ENCODE measurements at regions not wholly inside any gene's neighbourhood (a gene's known extent, or its start where the extent isn't known, plus 50 kb on each side); places are given as distances from the start of the nearest gene placed in this dataset.

- BruUV-seq (replicated peaks): no TSS peak
- Histone ChIP-seq H3K4me3 (ENCODE audit: low read depth, low read length, poor library complexity, severe bottlenecking) (no peak overlapping the region), H3K9me3 (ENCODE audit: low read depth, low read length, poor library complexity, severe bottlenecking) (no peaks in the 10 kb centered on the region), H3K27ac (ENCODE audit: low read depth, low read length, poor library complexity, severe bottlenecking) (no peak overlapping the region), H3K36me3 (ENCODE audit: insufficient read depth, low read length, poor library complexity, severe bottlenecking) (no peaks in the 10 kb centered on the region), H3K27me3 (replicated peaks; ENCODE audit: insufficient read depth, low read depth, low read length, poor library complexity) (no peaks in the 10 kb centered on the region), H3K4me1 (ENCODE audit: insufficient read depth, low read length, poor library complexity, severe bottlenecking) (no peaks in the 10 kb centered on the region)
- DNase-seq (ENCODE audit: low spot score): peak; percentile 9
- TF ChIP-seq EZH2 (IDR thresholded peaks at IDR 0.05; ENCODE audit: borderline replicate concordance, low read depth, low read length, poor library complexity, severe bottlenecking): no peak
- TF ChIP-seq, protein P1, sequence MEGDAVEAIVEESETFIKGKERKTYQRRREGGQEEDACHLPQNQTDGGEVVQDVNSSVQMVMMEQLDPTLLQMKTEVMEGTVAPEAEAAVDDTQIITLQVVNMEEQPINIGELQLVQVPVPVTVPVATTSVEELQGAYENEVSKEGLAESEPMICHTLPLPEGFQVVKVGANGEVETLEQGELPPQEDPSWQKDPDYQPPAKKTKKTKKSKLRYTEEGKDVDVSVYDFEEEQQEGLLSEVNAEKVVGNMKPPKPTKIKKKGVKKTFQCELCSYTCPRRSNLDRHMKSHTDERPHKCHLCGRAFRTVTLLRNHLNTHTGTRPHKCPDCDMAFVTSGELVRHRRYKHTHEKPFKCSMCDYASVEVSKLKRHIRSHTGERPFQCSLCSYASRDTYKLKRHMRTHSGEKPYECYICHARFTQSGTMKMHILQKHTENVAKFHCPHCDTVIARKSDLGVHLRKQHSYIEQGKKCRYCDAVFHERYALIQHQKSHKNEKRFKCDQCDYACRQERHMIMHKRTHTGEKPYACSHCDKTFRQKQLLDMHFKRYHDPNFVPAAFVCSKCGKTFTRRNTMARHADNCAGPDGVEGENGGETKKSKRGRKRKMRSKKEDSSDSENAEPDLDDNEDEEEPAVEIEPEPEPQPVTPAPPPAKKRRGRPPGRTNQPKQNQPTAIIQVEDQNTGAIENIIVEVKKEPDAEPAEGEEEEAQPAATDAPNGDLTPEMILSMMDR (conservative IDR thresholded peaks at IDR 0.05; ENCODE audit: low read depth, low read length): no peak
- CTCF ChIA-PET: no interaction called here
- intact Hi-C loops (cut with micrococcal nuclease; ENCODE audit: unreplicated experiment): no loop called here
- POLR2A ChIA-PET (ENCODE audit: low non-redundant PET): no interaction called here
These were observed 740.5 kb downstream of the CBLN4 start for GRCh38 chr20:55264703-55265239.

GRCh38 chr20:55258559-55258958 is 746.8 kb downstream of the CBLN4 start:
- DNase-seq (ENCODE audit: low spot score): no peak
- CTCF ChIA-PET: no interaction called here
- no peak overlapping the region for H3K27ac ChIP-seq (ENCODE audit: low read depth, low read length, poor library complexity, severe bottlenecking)
- intact Hi-C loops (cut with micrococcal nuclease; ENCODE audit: unreplicated experiment): no loop called here
- H3K9me3 ChIP-seq (ENCODE audit: low read depth, low read length, poor library complexity, severe bottlenecking): peaks cover 6% of the 10 kb centered on the region
- TF ChIP-seq, protein P1 (conservative IDR thresholded peaks at IDR 0.05; ENCODE audit: low read depth, low read length): no peak
- TF ChIP-seq EZH2 (IDR thresholded peaks at IDR 0.05; ENCODE audit: borderline replicate concordance, low read depth, low read length, poor library complexity, severe bottlenecking): no peak
- POLR2A ChIA-PET (ENCODE audit: low non-redundant PET): no interaction called here
- no TSS peak for BruUV-seq (replicated peaks)
- no peak overlapping the region for H3K4me3 ChIP-seq (ENCODE audit: low read depth, low read length, poor library complexity, severe bottlenecking)
- H3K27me3 ChIP-seq (replicated peaks; ENCODE audit: insufficient read depth, low read depth, low read length, poor library complexity): no peaks in the 10 kb centered on the region
- no peaks in the 10 kb centered on the region for H3K36me3 ChIP-seq (ENCODE audit: insufficient read depth, low read length, poor library complexity, severe bottlenecking)
- no peaks in the 10 kb centered on the region for H3K4me1 ChIP-seq (ENCODE audit: insufficient read depth, low read length, poor library complexity, severe bottlenecking)

DNA sequence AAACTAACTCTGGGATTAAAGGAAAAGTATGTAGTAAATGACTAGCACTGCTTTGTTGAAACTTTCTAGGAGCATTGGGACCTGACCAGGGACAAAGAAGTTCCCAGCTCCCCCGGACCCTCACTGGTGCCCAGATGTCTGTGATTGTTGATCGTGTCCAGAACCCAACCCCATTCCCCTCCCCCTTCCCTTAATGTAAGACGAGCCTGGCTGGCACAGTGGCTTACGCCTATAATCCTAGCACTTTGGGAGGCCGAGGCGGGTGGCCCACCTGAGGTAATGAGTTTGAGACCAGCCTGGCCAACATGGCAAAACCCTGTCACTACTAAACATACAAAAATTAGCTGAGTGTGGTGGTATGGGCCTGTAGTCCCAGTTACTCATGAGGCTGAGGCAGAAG is 750.3 kb downstream of the CBLN4 start:
- ChIA-PET CTCF (no interaction called here), POLR2A (ENCODE audit: low non-redundant PET) (no interaction called here)
- intact Hi-C loops (cut with micrococcal nuclease; ENCODE audit: unreplicated experiment): no loop called here
- Histone ChIP-seq H3K4me1 (ENCODE audit: insufficient read depth, low read length, poor library complexity, severe bottlenecking) (no peaks in the 10 kb centered on the region), H3K27ac (ENCODE audit: low read depth, low read length, poor library complexity, severe bottlenecking) (no peak overlapping the region), H3K27me3 (replicated peaks; ENCODE audit: insufficient read depth, low read depth, low read length, poor library complexity) (no peaks in the 10 kb centered on the region), H3K36me3 (ENCODE audit: insufficient read depth, low read length, poor library complexity, severe bottlenecking) (no peaks in the 10 kb centered on the region), H3K9me3 (ENCODE audit: low read depth, low read length, poor library complexity, severe bottlenecking) (peaks cover 11% of the 10 kb centered on the region), H3K4me3 (ENCODE audit: low read depth, low read length, poor library complexity, severe bottlenecking) (no peak overlapping the region)
- DNase-seq (ENCODE audit: low spot score): no peak
- no peak for TF ChIP-seq EZH2 (IDR thresholded peaks at IDR 0.05; ENCODE audit: borderline replicate concordance, low read depth, low read length, poor library complexity, severe bottlenecking)
- TF ChIP-seq, protein P1 (conservative IDR thresholded peaks at IDR 0.05; ENCODE audit: low read depth, low read length): no peak
- no TSS peak for BruUV-seq (replicated peaks)
